ENCODE measurements at regions not wholly inside any gene's neighbourhood (a gene's known extent, or its start where the extent isn't known, plus 50 kb on each side); places are given as distances from the start of the nearest gene placed in this dataset.

- no peak overlapping the region for H3K4me3 ChIP-seq (ENCODE audit: low read length)
- 72 to 82% methylated on average over 7 to 8 of the region's 8 CpGs for WGBS, 2 experiments (ENCODE audit: insufficient coverage in 1 of 2, insufficient read length in 1 of 2)
- DNase-seq: no peak
- Mint-ChIP-seq H3K36me3 (ENCODE audit: low read depth) (no peaks in the 10 kb centered on the region), H3K4me1 (peaks cover 10% of the 10 kb centered on the region), H3K27ac (no peak overlapping the region), H3K27me3 (ENCODE audit: insufficient read depth) (peaks cover 6% of the 10 kb centered on the region), H3K9me3 (no peaks in the 10 kb centered on the region), H3K4me3 (no peak overlapping the region)
- peaks cover 5% of the 10 kb centered on the region for H3K27me3 ChIP-seq (ENCODE audit: control insufficient read depth, insufficient read depth, low read length, poor library complexity, severe bottlenecking)
- no peak for TF ChIP-seq CTCF (conservative IDR thresholded peaks at IDR 0.05)
- no peak overlapping the region for H3K27ac ChIP-seq (ENCODE audit: low read depth, low read length)
- H3K9me3 ChIP-seq (ENCODE audit: control insufficient read depth, low read length): no peaks in the 10 kb centered on the region
- no peaks in the 10 kb centered on the region for H3K4me1 ChIP-seq (ENCODE audit: control insufficient read depth, insufficient read depth, low read length)
- no peak overlapping the region for H3K9ac ChIP-seq (ENCODE audit: extremely low read depth, low read length, poor library complexity, severe bottlenecking)
- no peaks in the 10 kb centered on the region for H3K36me3 ChIP-seq (ENCODE audit: control insufficient read depth, insufficient read depth, low read length)
These were observed 63.5 kb upstream of the FAM180A start for GRCh38 chr7:135812148-135812547.

GRCh38 chr7:135811506-135811905, 62.9 kb upstream of the FAM180A start:
- Histone ChIP-seq H3K27me3 (ENCODE audit: control insufficient read depth, insufficient read depth, low read length, poor library complexity, severe bottlenecking) (peaks cover 5% of the 10 kb centered on the region), H3K4me1 (ENCODE audit: control insufficient read depth, insufficient read depth, low read length) (no peaks in the 10 kb centered on the region), H3K27ac (ENCODE audit: low read depth, low read length) (no peak overlapping the region), H3K36me3 (ENCODE audit: control insufficient read depth, insufficient read depth, low read length) (no peaks in the 10 kb centered on the region), H3K9ac (ENCODE audit: extremely low read depth, low read length, poor library complexity, severe bottlenecking) (no peak overlapping the region), H3K4me3 (ENCODE audit: low read length) (no peak overlapping the region), H3K9me3 (ENCODE audit: control insufficient read depth, low read length) (no peaks in the 10 kb centered on the region)
- Mint-ChIP-seq H3K36me3 (ENCODE audit: low read depth) (no peaks in the 10 kb centered on the region), H3K4me3 (no peak overlapping the region), H3K27ac (no peak overlapping the region), H3K27me3 (ENCODE audit: insufficient read depth) (peaks cover 6% of the 10 kb centered on the region), H3K9me3 (no peaks in the 10 kb centered on the region), H3K4me1 (peaks cover 10% of the 10 kb centered on the region)
- no peak for TF ChIP-seq CTCF (conservative IDR thresholded peaks at IDR 0.05)
- no peak for DNase-seq

- peaks cover 5% of the 10 kb centered on the region for H3K4me1 Mint-ChIP-seq
- Histone ChIP-seq H3K4me3 (ENCODE audit: low read length) (no peak overlapping the region), H3K36me3 (ENCODE audit: control insufficient read depth, insufficient read depth, low read length) (no peaks in the 10 kb centered on the region), H3K27ac (ENCODE audit: low read depth, low read length) (no peak overlapping the region), H3K9ac (ENCODE audit: extremely low read depth, low read length, poor library complexity, severe bottlenecking) (no peak overlapping the region), H3K9me3 (ENCODE audit: control insufficient read depth, low read length) (no peaks in the 10 kb centered on the region), H3K4me1 (ENCODE audit: control insufficient read depth, insufficient read depth, low read length) (no peaks in the 10 kb centered on the region), H3K27me3 (ENCODE audit: control insufficient read depth, insufficient read depth, low read length, poor library complexity, severe bottlenecking) (peaks cover 5% of the 10 kb centered on the region)
- no peak overlapping the region for H3K27ac Mint-ChIP-seq
- no peaks in the 10 kb centered on the region for H3K9me3 Mint-ChIP-seq
- no peak for TF ChIP-seq CTCF (conservative IDR thresholded peaks at IDR 0.05)
- WGBS, 2 experiments (ENCODE audit: insufficient coverage in 1 of 2, insufficient read length in 1 of 2): 89 to 94% methylated on average over 3 to 4 of the region's 4 CpGs
- no peaks in the 10 kb centered on the region for H3K36me3 Mint-ChIP-seq (ENCODE audit: low read depth)
- H3K4me3 Mint-ChIP-seq: no peak overlapping the region
- no peak for DNase-seq
- peaks cover 6% of the 10 kb centered on the region for H3K27me3 Mint-ChIP-seq (ENCODE audit: insufficient read depth)
These were observed 59.6 kb upstream of the FAM180A start for GRCh38 chr7:135808206-135808605.
